H9 (cell line): ENCODE measurements at regions not wholly inside any gene's neighbourhood (a gene's known extent, or its start where the extent isn't known, plus 50 kb on each side); places are given as distances from the start of the nearest gene placed in this dataset.

Source experiments
- DNase-seq: peaks from one replicate; pipeline ENCODE4 v3.0.0-alpha.2; 2017
- H2AFZ ChIP-seq: one replicate; pipeline ENCODE4 v1.6.1; 2013; ENCODE audit warnings: mild to moderate bottlenecking, low read length, control low read depth, moderate library complexity
- H2AK5ac ChIP-seq: 2 replicates; pipeline ENCODE4 v1.6.1; 2013; ENCODE audit warnings: low read length, control low read depth, mixed read lengths; ENCODE audit not compliant: insufficient read length
- H2BK120ac ChIP-seq: one replicate; pipeline ENCODE4 v1.6.1; 2013; ENCODE audit warnings: low read depth, mild to moderate bottlenecking, low read length, control low read depth, inconsistent platforms; ENCODE audit not compliant: poor library complexity, severe bottlenecking
- H2BK12ac ChIP-seq: 2 replicates; pipeline ENCODE4 v1.6.1; 2013; ENCODE audit warnings: low read length, control low read depth, mixed read lengths, low read depth; ENCODE audit not compliant: insufficient read length
- H2BK15ac ChIP-seq: 2 replicates; pipeline ENCODE4 v1.6.1; 2013; ENCODE audit warnings: low read depth, low read length, control low read depth
- H2BK20ac ChIP-seq: one replicate; pipeline ENCODE4 v1.6.1; 2013; ENCODE audit warnings: low read depth, mild to moderate bottlenecking, low read length, control low read depth, inconsistent platforms; ENCODE audit not compliant: poor library complexity, severe bottlenecking
- H2BK5ac ChIP-seq: 2 replicates; pipeline ENCODE4 v1.6.1; 2013; ENCODE audit warnings: low read length, control low read depth, mixed read lengths; ENCODE audit not compliant: insufficient read length
- H3K14ac ChIP-seq: 2 replicates; pipeline ENCODE4 v1.6.1; 2013; ENCODE audit warnings: low read length, control low read depth; ENCODE audit not compliant: insufficient read depth
- H3K18ac ChIP-seq: 2 replicates; pipeline ENCODE4 v1.6.1; 2013; ENCODE audit warnings: low read depth, mild to moderate bottlenecking, mixed read lengths, low read length, control low read depth; ENCODE audit not compliant: insufficient read length
- H3K23ac ChIP-seq: 2 replicates; pipeline ENCODE4 v1.6.1; 2013; ENCODE audit warnings: low read length, control low read depth, mixed read lengths, low read depth; ENCODE audit not compliant: insufficient read length
- H3K23me2 ChIP-seq: 2 replicates; pipeline ENCODE4 v1.6.1; 2013; ENCODE audit warnings: low read depth, mild to moderate bottlenecking, mixed read lengths, low read length, control low read depth; ENCODE audit not compliant: insufficient read length, poor library complexity, severe bottlenecking
- H3K27ac ChIP-seq: 2 replicates; pipeline ENCODE4 v1.5.1; 2013; ENCODE audit warnings: low read length, control low read depth, mixed read lengths, low read depth; ENCODE audit not compliant: insufficient read length
- H3K27me3 ChIP-seq: 2 replicates; pipeline ENCODE4 v1.6.1; 2013; ENCODE audit warnings: low read length, control low read depth, inconsistent platforms; ENCODE audit not compliant: insufficient read depth
- H3K4ac ChIP-seq: 2 replicates; pipeline ENCODE4 v1.6.1; 2013; ENCODE audit warnings: low read depth, mild to moderate bottlenecking, control low read depth, inconsistent platforms, low read length, moderate library complexity
- H3K4me1 ChIP-seq: 2 replicates; pipeline ENCODE4 v1.6.1; 2013; ENCODE audit warnings: low read length, control low read depth, inconsistent platforms; ENCODE audit not compliant: insufficient read depth
- H3K4me2 ChIP-seq: 2 replicates; pipeline ENCODE4 v1.6.1; 2013; ENCODE audit warnings: low read length, control low read depth, mixed read lengths; ENCODE audit not compliant: insufficient read length, insufficient read depth
- H3K56ac ChIP-seq: 2 replicates; pipeline ENCODE4 v1.6.1; 2013; ENCODE audit warnings: low read depth, mild to moderate bottlenecking, mixed read lengths, low read length, control low read depth; ENCODE audit not compliant: insufficient read length
- H3K79me1 ChIP-seq: 2 replicates; pipeline ENCODE4 v1.6.1; 2013; ENCODE audit warnings: low read depth, mild to moderate bottlenecking, moderate library complexity, low read length, control low read depth, inconsistent platforms; ENCODE audit not compliant: insufficient read depth, poor library complexity, severe bottlenecking
- H3K79me2 ChIP-seq: 2 replicates; pipeline ENCODE4 v1.6.1; 2013; ENCODE audit warnings: low read length, control low read depth, inconsistent platforms; ENCODE audit not compliant: insufficient read depth
- H3K9ac ChIP-seq: 2 replicates; pipeline ENCODE4 v1.6.1; 2013; ENCODE audit warnings: low read length, control low read depth, mixed read lengths; ENCODE audit not compliant: insufficient read length; ENCODE audit errors: extremely low read depth
- H3K9me3 ChIP-seq: one replicate; pipeline ENCODE4 v1.6.1; 2013; ENCODE audit warnings: low read depth, low read length, inconsistent platforms; ENCODE audit not compliant: control insufficient read depth
- H3T11ph ChIP-seq: one replicate; pipeline ENCODE4 v1.6.1; 2013; ENCODE audit warnings: mild to moderate bottlenecking, low read length, control low read depth, inconsistent platforms
- H4K20me1 ChIP-seq: one replicate; pipeline ENCODE4 v1.6.1; 2013; ENCODE audit not compliant: control insufficient read depth, insufficient read length, insufficient read depth
- H4K5ac ChIP-seq: 2 replicates; pipeline ENCODE4 v1.6.1; 2013; ENCODE audit warnings: low read depth, mild to moderate bottlenecking, mixed read lengths, low read length, control low read depth; ENCODE audit not compliant: insufficient read length
- H4K8ac ChIP-seq: replicated peaks from 2 replicates; pipeline ENCODE4 v1.6.1; 2013; ENCODE audit warnings: low read length, control low read depth, mixed read lengths, low read depth; ENCODE audit not compliant: insufficient read length
- H4K91ac ChIP-seq: 2 replicates; pipeline ENCODE4 v1.6.1; 2013; ENCODE audit warnings: low read depth, mild to moderate bottlenecking, moderate library complexity, mixed read lengths, low read length, control low read depth; ENCODE audit not compliant: insufficient read length
- H3K27ac Mint-ChIP-seq, 3 experiments: 2 replicates in 2 of 3; 3 replicates in 1 of 3; pipeline ENCODE4 v1.8.0; 2020 to 2021; ENCODE audit warnings: mixed read lengths in 3 of 3, mild to moderate bottlenecking in 1 of 3, moderate library complexity in 1 of 3
- H3K27me3 Mint-ChIP-seq: 2 replicates; pipeline ENCODE4 v1.8.0; 2021; ENCODE audit warnings: low read depth, mild to moderate bottlenecking, moderate library complexity, mixed read lengths
- H3K36me3 Mint-ChIP-seq, 3 experiments: 2 replicates in 2 of 3; 3 replicates in 1 of 3; pipeline ENCODE4 v1.8.0; 2020 to 2021; ENCODE audit warnings: low read depth in 3 of 3, mixed read lengths in 3 of 3; ENCODE audit not compliant: insufficient read depth in 1 of 3
- H3K4me1 Mint-ChIP-seq, 2 experiments: 2 replicates each; pipeline ENCODE4 v1.8.0; 2020; ENCODE audit warnings: mixed read lengths in 2 of 2
- H3K4me3 Mint-ChIP-seq, 2 experiments: 2 replicates in 1 of 2; 3 replicates in 1 of 2; pipeline ENCODE4 v1.8.0; 2020 to 2021; ENCODE audit warnings: mild to moderate bottlenecking in 2 of 2, mixed read lengths in 2 of 2, moderate library complexity in 1 of 2
- H3K9me3 Mint-ChIP-seq, 2 experiments: 2 replicates in 1 of 2; 3 replicates in 1 of 2; pipeline ENCODE4 v1.8.0; 2020; ENCODE audit warnings: mild to moderate bottlenecking in 2 of 2, mixed read lengths in 2 of 2, moderate library complexity in 1 of 2
- CTCF ChIP-seq: fragments of 200-600 bp; sonication (generic); conservative IDR thresholded peaks from 3 replicates; pipeline ENCODE4 v1.8.0; 2021; ENCODE audit warnings: antibody characterized with exemption, mild to moderate bottlenecking
- WGBS: extraction: QIAGEN DNeasy Blood & Tissue Kit; methylation state at CpG from one replicate; pipeline ENCODE4 v1.1.7; 2013; ENCODE audit warnings: missing lambda C conversion rate, low lambda C conversion rate, mixed read lengths; ENCODE audit not compliant: insufficient read length; ENCODE audit errors: extremely low coverage; 5-methylcytosine and 5-hydroxymethylcytosine counted together

GRCh38 chr13:105616333-105617075, 919.0 kb downstream of the EFNB2 start:
- Mint-ChIP-seq H3K27ac (no peak overlapping the region), H3K27me3 (no peaks in the 10 kb centered on the region), H3K36me3 (no peaks in the 10 kb centered on the region; a peak in 1 of 7 replicates), H3K4me3 (no peak overlapping the region), H3K9me3 (no peaks in the 10 kb centered on the region), H3K4me1 (peaks cover 7 to 9% of the 10 kb centered on the region in 2 experiments)
- Histone ChIP-seq H4K8ac (no peak overlapping the region), H3K79me2 (no peaks in the 10 kb centered on the region), H3K4me1 (no peaks in the 10 kb centered on the region; the same call in 1 of the 2 replicates), H4K5ac (no peak overlapping the region), H3K14ac (no peak overlapping the region), H3T11ph (no peak overlapping the region), H3K9ac (no peak overlapping the region), H3K23me2 (no peaks in the 10 kb centered on the region), H2BK12ac (no peak overlapping the region), H3K4ac (no peak overlapping the region), H3K23ac (no peak overlapping the region), H3K9me3 (no peaks in the 10 kb centered on the region), H3K4me2 (no peak overlapping the region), H4K91ac (no peak overlapping the region), H3K56ac (no peak overlapping the region), H3K27ac (no peak overlapping the region), H2BK5ac (no peak overlapping the region), H2BK20ac (no peak overlapping the region), H2AFZ (no peak overlapping the region), H2BK120ac (no peak overlapping the region), H4K20me1 (no peaks in the 10 kb centered on the region), H3K79me1 (no peaks in the 10 kb centered on the region), H2AK5ac (no peak overlapping the region), H3K18ac (no peak overlapping the region), H3K27me3 (no peaks in the 10 kb centered on the region), H2BK15ac (no peak overlapping the region)
- no peak for TF ChIP-seq CTCF
- no peak for DNase-seq
- WGBS = no CpG with 5 or more reads among the region's 6 CpGs
